K562 (cell line): ENCODE measurements at regions not wholly inside any gene's neighbourhood (a gene's known extent, or its start where the extent isn't known, plus 50 kb on each side); places are given as distances from the start of the nearest gene placed in this dataset.
A peak's percentile ranks its signal among the peaks of the same experiment; 100 is the strongest.

Source experiments
- BHLHE40 ChIP-seq: IDR thresholded peaks from 2 replicates; pipeline ENCODE4 v1.6.1; 2011; ENCODE audit warnings: low read length, improper control_type of control experiment
- CBX8 ChIP-seq: fragments of 200-600 bp; sonication (generic); IDR thresholded peaks from 2 replicates; pipeline ENCODE4 v1.6.1; 2012; ENCODE audit warnings: borderline replicate concordance, mixed run types, low read depth, mild to moderate bottlenecking, moderate library complexity, mixed read lengths, low read length, control low read depth, inconsistent platforms; ENCODE audit not compliant: poor library complexity, severe bottlenecking; ENCODE audit errors: extremely low read depth
- COPS2 ChIP-seq: fragments of 450-650 bp; conservative IDR thresholded peaks from 2 replicates; pipeline ENCODE4 v1.6.1; 2016; ENCODE audit warnings: mild to moderate bottlenecking, moderate library complexity
- ETV1 ChIP-seq: fragments of 450-650 bp; conservative IDR thresholded peaks from 2 replicates; pipeline ENCODE4 v1.6.1; 2016; ENCODE audit warnings: missing genetic modification characterization, control low read depth, low read depth, missing compliant biosample characterization
- KLF1 ChIP-seq: fragments of 450-650 bp; IDR thresholded peaks from 2 replicates; pipeline ENCODE4 v1.6.1; 2016; ENCODE audit warnings: missing genetic modification characterization, missing compliant biosample characterization
- PATZ1 ChIP-seq: fragments of 250-450 bp; sonication (Bioruptor Pico); IDR thresholded peaks from 2 replicates; pipeline ENCODE4 v1.5.0; 2020; ENCODE audit warnings: mild to moderate bottlenecking, borderline replicate concordance
- PPARD ChIP-seq: fragments of 250-450 bp; sonication (Bioruptor Pico); IDR thresholded peaks from 2 replicates; pipeline ENCODE4 v1.8.0; 2022; ENCODE audit warnings: inconsistent platforms, mild to moderate bottlenecking, moderate library complexity
- PRMT5 ChIP-seq: sonication (generic); formaldehyde crosslinking; IDR thresholded peaks from 2 replicates; pipeline ENCODE4 v1.5.0; 2020; ENCODE audit warnings: missing genetic modification reagents
- ZNF174 ChIP-seq: fragments of 250-450 bp; sonication (Bioruptor Pico); IDR thresholded peaks from 2 replicates; pipeline ENCODE4 v1.4.0; 2020; ENCODE audit warnings: mild to moderate bottlenecking
- ZNF217 ChIP-seq: sonication (generic); formaldehyde crosslinking; IDR thresholded peaks from 2 replicates; pipeline ENCODE4 v1.8.0; 2022; ENCODE audit warnings: mild to moderate bottlenecking, missing genetic modification reagents
- ZNF431 ChIP-seq: sonication (generic); formaldehyde crosslinking; IDR thresholded peaks from 2 replicates; pipeline ENCODE4 v1.8.0; 2022; ENCODE audit warnings: mild to moderate bottlenecking, missing genetic modification reagents
- TF ChIP-seq, protein P1 (sequence below): fragments of 250-450 bp; sonication (Bioruptor Pico); IDR thresholded peaks from 2 replicates; pipeline ENCODE4 v1.4.0; 2020
- TF ChIP-seq, protein P2 (sequence below): fragments of 450-650 bp; IDR thresholded peaks from 2 replicates; pipeline ENCODE4 v1.6.1; 2018; ENCODE audit warnings: mild to moderate bottlenecking, low read depth; ENCODE audit not compliant: partially characterized antibody
- TF ChIP-seq, protein P3 (sequence below): fragments of 250-450 bp; sonication (Bioruptor Pico); IDR thresholded peaks from 2 replicates; pipeline ENCODE4 v1.8.0; 2022; ENCODE audit warnings: moderate library complexity, mild to moderate bottlenecking, inconsistent platforms
- TF ChIP-seq, protein P4 (sequence below): sonication (generic); formaldehyde crosslinking; IDR thresholded peaks from 2 replicates; pipeline ENCODE4 v1.8.1; 2023; ENCODE audit warnings: missing genetic modification reagents, mild to moderate bottlenecking, borderline replicate concordance

DNA sequence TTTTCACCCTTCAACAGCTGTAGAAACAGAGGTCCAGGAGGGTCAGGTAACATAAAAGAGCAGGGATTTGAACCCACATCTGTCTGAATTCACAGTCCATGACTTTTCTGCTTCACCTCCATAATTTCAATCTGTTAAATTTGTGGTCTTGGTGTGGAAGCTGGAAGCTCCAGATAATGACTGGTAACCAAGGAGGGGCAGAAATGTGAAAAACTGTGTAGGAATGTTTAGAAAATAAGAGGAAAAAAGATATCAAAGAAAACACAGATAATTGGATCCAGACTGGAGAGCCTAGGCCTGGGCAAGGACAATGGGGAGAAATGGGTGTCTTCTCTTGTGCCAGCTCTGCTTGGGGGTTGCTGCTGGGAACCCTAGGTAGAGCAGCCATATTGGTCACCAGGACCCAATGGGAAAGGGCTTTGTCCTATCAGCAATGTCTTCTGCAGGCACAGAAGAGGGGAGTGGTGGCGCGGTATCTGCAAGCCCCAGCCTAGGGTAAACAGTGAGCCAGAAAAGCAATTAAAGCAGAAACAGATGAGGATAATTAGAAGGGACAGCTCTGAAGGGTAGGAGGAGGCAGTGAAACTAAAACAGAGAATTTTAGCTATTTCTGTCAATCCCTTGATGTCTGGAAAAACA lies 54.3 kb upstream of the CCDC91 start (continued):
- TF ChIP-seq, protein P1, sequence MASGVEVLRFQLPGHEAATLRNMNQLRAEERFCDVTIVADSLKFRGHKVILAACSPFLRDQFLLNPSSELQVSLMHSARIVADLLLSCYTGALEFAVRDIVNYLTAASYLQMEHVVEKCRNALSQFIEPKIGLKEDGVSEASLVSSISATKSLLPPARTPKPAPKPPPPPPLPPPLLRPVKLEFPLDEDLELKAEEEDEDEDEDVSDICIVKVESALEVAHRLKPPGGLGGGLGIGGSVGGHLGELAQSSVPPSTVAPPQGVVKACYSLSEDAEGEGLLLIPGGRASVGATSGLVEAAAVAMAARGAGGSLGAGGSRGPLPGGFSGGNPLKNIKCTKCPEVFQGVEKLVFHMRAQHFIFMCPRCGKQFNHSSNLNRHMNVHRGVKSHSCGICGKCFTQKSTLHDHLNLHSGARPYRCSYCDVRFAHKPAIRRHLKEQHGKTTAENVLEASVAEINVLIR (CRISPR knock-in tag) = no peak
- TF ChIP-seq ETV1 (tag) (no peak), ZNF174 (CRISPR knock-in tag) (no peak), PPARD (CRISPR knock-in tag) (no peak), ZNF217 (no peak), PRMT5 (CRISPR knock-in tag) (no peak), COPS2 (no peak), ZNF431 (CRISPR knock-in tag) (no peak), KLF1 (tag) (peak; percentile 33; the same call in 1 of the 2 replicates), BHLHE40 (0 out of 2 replicates have a peak, but pooled peaks have one; percentile 31), PATZ1 (no peak), CBX8 (no peak)
- TF ChIP-seq, protein P2, sequence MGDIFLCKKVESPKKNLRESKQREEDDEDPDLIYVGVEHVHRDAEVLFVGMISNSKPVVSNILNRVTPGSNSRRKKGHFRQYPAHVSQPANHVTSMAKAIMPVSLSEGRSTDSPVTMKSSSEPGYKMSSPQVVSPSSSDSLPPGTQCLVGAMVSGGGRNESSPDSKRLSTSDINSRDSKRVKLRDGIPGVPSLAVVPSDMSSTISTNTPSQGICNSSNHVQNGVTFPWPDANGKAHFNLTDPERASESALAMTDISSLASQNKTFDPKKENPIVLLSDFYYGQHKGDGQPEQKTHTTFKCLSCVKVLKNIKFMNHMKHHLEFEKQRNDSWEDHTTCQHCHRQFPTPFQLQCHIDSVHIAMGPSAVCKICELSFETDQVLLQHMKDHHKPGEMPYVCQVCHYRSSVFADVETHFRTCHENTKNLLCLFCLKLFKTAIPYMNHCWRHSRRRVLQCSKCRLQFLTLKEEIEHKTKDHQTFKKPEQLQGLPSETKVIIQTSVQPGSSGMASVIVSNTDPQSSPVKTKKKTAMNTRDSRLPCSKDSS = no peak
- TF ChIP-seq, protein P3, sequence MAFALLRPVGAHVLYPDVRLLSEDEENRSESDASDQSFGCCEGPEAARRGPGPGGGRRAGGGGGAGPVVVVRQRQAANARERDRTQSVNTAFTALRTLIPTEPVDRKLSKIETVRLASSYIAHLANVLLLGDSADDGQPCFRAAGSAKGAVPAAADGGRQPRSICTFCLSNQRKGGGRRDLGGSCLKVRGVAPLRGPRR (CRISPR knock-in tag) = no peak
- TF ChIP-seq, protein P4, sequence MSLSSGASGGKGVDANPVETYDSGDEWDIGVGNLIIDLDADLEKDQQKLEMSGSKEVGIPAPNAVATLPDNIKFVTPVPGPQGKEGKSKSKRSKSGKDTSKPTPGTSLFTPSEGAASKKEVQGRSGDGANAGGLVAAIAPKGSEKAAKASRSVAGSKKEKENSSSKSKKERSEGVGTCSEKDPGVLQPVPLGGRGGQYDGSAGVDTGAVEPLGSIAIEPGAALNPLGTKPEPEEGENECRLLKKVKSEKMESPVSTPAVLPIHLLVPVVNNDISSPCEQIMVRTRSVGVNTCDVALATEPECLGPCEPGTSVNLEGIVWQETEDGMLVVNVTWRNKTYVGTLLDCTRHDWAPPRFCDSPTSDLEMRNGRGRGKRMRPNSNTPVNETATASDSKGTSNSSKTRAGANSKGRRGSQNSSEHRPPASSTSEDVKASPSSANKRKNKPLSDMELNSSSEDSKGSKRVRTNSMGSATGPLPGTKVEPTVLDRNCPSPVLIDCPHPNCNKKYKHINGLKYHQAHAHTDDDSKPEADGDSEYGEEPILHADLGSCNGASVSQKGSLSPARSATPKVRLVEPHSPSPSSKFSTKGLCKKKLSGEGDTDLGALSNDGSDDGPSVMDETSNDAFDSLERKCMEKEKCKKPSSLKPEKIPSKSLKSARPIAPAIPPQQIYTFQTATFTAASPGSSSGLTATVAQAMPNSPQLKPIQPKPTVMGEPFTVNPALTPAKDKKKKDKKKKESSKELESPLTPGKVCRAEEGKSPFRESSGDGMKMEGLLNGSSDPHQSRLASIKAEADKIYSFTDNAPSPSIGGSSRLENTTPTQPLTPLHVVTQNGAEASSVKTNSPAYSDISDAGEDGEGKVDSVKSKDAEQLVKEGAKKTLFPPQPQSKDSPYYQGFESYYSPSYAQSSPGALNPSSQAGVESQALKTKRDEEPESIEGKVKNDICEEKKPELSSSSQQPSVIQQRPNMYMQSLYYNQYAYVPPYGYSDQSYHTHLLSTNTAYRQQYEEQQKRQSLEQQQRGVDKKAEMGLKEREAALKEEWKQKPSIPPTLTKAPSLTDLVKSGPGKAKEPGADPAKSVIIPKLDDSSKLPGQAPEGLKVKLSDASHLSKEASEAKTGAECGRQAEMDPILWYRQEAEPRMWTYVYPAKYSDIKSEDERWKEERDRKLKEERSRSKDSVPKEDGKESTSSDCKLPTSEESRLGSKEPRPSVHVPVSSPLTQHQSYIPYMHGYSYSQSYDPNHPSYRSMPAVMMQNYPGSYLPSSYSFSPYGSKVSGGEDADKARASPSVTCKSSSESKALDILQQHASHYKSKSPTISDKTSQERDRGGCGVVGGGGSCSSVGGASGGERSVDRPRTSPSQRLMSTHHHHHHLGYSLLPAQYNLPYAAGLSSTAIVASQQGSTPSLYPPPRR (CRISPR knock-in tag) = no peak
